HL-60 (cell line): ENCODE measurements at regions not wholly inside any gene's neighbourhood (a gene's known extent, or its start where the extent isn't known, plus 50 kb on each side); places are given as distances from the start of the nearest gene placed in this dataset.

Experiments used
- POLR2AphosphoS5 ChIP-seq: IDR thresholded peaks from 2 replicates; pipeline ENCODE4 v1.6.1; 2012; ENCODE audit warnings: low read depth
- TF ChIP-seq, protein P1 (sequence below): IDR thresholded peaks from one replicate; pipeline ENCODE4 v1.5.1; 2011; ENCODE audit warnings: low read length, control low read depth, inconsistent platforms; ENCODE audit not compliant: insufficient read depth

- TF ChIP-seq, protein P1, sequence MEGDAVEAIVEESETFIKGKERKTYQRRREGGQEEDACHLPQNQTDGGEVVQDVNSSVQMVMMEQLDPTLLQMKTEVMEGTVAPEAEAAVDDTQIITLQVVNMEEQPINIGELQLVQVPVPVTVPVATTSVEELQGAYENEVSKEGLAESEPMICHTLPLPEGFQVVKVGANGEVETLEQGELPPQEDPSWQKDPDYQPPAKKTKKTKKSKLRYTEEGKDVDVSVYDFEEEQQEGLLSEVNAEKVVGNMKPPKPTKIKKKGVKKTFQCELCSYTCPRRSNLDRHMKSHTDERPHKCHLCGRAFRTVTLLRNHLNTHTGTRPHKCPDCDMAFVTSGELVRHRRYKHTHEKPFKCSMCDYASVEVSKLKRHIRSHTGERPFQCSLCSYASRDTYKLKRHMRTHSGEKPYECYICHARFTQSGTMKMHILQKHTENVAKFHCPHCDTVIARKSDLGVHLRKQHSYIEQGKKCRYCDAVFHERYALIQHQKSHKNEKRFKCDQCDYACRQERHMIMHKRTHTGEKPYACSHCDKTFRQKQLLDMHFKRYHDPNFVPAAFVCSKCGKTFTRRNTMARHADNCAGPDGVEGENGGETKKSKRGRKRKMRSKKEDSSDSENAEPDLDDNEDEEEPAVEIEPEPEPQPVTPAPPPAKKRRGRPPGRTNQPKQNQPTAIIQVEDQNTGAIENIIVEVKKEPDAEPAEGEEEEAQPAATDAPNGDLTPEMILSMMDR, result no peak
- no peak for TF ChIP-seq POLR2AphosphoS5
Observed at GRCh38 chr11:128098781-128099180, 488.6 kb downstream of the ETS1 start.
